Heart right ventricle (tissue), 16 donors: ENCODE measurements at regions not wholly inside any gene's neighbourhood (a gene's known extent, or its start where the extent isn't known, plus 50 kb on each side); places are given as distances from the start of the nearest gene placed in this dataset.

ENCODE experiments used
- ATAC-seq, 8 donors: fragments of 200-7000 bp; cut with Tn5 transposase; one replicate each; pipeline ENCODE4 v1.9.1; 2020; ENCODE audit warnings: mild to moderate bottlenecking in 8 of 8, moderate library complexity in 8 of 8, moderate number of reproducible peaks in 1 of 8
- DNase-seq, 2 donors: peaks; one replicate each; pipeline ENCODE4 v3.0.0-alpha.2; 2020
- H3K27ac ChIP-seq, 10 donors: fragments of 200-600 bp; sonication (generic) in 2 of 10; one replicate each; pipeline versions ENCODE4 v1.5.0 to v1.8.0; 2020 to 2022; ENCODE audit warnings: mild to moderate bottlenecking in 3 of 10
- H3K27me3 ChIP-seq, 7 donors: fragments of 200-600 bp; one replicate each; pipeline ENCODE4 v1.8.0; 2021 to 2022; ENCODE audit warnings: mild to moderate bottlenecking in 2 of 7
- H3K36me3 ChIP-seq, 9 donors: fragments of 200-600 bp; sonication (generic) in 1 of 9; one replicate each; pipeline versions ENCODE4 v1.5.0 to v1.8.0; 2020 to 2022; ENCODE audit warnings: mild to moderate bottlenecking in 2 of 9
- H3K4me1 ChIP-seq, 9 donors: fragments of 200-600 bp; sonication (generic) in 1 of 9; one replicate each; pipeline versions ENCODE4 v1.5.0 to v1.8.0; 2020 to 2022; ENCODE audit warnings: mild to moderate bottlenecking in 4 of 9
- H3K4me3 ChIP-seq, 10 donors: fragments of 200-600 bp; sonication (generic) in 2 of 10; one replicate each; pipeline versions ENCODE4 v1.5.0 to v1.8.0; 2020 to 2022; ENCODE audit warnings: mild to moderate bottlenecking in 7 of 10, moderate library complexity in 2 of 10
- H3K9me3 ChIP-seq, 11 donors: fragments of 200-600 bp in 10 of 11; sonication (generic) in 2 of 11; one replicate each; pipeline versions ENCODE4 v1.5.0 to v1.8.0; 2013 to 2022; ENCODE audit warnings: mild to moderate bottlenecking in 2 of 11, control low read depth in 1 of 11, moderate library complexity in 1 of 11
- CTCF ChIP-seq, 9 donors: fragments of 200-600 bp; sonication (generic) in 2 of 9; IDR thresholded peaks; one replicate each; pipeline versions ENCODE4 v1.5.0 to v1.8.0; 2021 to 2022; ENCODE audit warnings: antibody characterized with exemption in 9 of 9, mild to moderate bottlenecking in 5 of 9, moderate library complexity in 1 of 9
- WGBS, 2 donors: extraction: QIAGEN DNeasy Blood & Tissue Kit; methylation state at CpG; one replicate each; pipeline ENCODE4 v1.1.7; 2013; ENCODE audit warnings: inconsistent platforms in 1 of 2; 5-methylcytosine and 5-hydroxymethylcytosine counted together
- intact Hi-C, 10 donors: fragments of 100-400 bp; cut with DNase I; formaldehyde crosslinking; loops; one replicate each; pipeline versions ENCODE4 v1.11.1 to v1.14.2; 2022
- donor health status: Arrhythmogenic right ventricular cardiomyopathy.
- donor health status: ischemic (EF 13 %, LVEDD 7.1; RV severe dilation, severe dysfunction).
- donor health status: healthy with polysubstance abuse.
- donor health status: DM: no; HTN: yes; CAD: no.
- donor health status: DM: no; HTN: no; CAD: no.
- donor health status: ischemic (EF 25% LVEDD 6.9; RV normal size, moderate dysfunction).
- donor health status: ischemic (EF 25% LVEDD 5.7; RV mildly dilated, moderate dysfunction).
- donor health status: healthy.
- donor health status: DM: yes; HTN: yes; CAD: no.
- donor health status: Ischemic cardiomyopathy.
- donor health status: ischemic (EF 35%, LVEDD 5.7; RV mildly dilated, moderate dysfunction).
- donor health status: nonischemic (EF 11% LVEDD 7.7; RV severe dilation, severe dysfunction).
- donor health status: DM: yes; HTN: yes; CAD: no.
- donor health status: PGD.
- donor health status: ischemic (EF 29% LVEDD 5.4; RV normal size, mild dysfunction).
- donor health status: nonischemic (EF 23%, LVEDD 6.1; RV moderate dilation, normal function).

- Histone ChIP-seq H3K27ac (no peak overlapping the region), H3K27me3 (no peaks in the 10 kb centered on the region), H3K36me3 (no peaks in the 10 kb centered on the region), H3K4me1 (no peaks in the 10 kb centered on the region), H3K4me3 (no peak overlapping the region), H3K9me3 (no peaks in the 10 kb centered on the region)
- TF ChIP-seq CTCF (IDR thresholded peaks at IDR 0.05), result no peak
- WGBS, 2 donors, result 74 to 86% methylated on average over 1 of the region's 1 CpG
- ATAC-seq, result no peak
- DNase-seq, result no peak
- intact Hi-C loops, result loop anchor here in 2 of 10 donors (5.0 to 10.0 kb wide), 2 partner anchors 56 to 1523 kb away; partner anchors contain the start of gene ARHGAP28 (in 1 of the 2)
These were observed 60.7 kb upstream of the ARHGAP28 start for GRCh38 chr18:6668836-6669235.

GRCh38 chr18:6672821-6673308 lies 56.7 kb upstream of the ARHGAP28 start:
- intact Hi-C loops, result loop anchor here in 1 of 10 donors (10.0 kb wide), 1 partner anchor 58 kb away; no protein-coding TSS in a partner anchor
- no peaks in the 10 kb centered on the region for H3K27me3 ChIP-seq
- no peak overlapping the region for H3K4me3 ChIP-seq
- 58 to 67% methylated on average over 2 of the region's 2 CpGs for WGBS, 2 donors
- ATAC-seq (no peak), DNase-seq (no peak)
- no peaks in the 10 kb centered on the region for H3K4me1 ChIP-seq
- H3K27ac ChIP-seq, result no peak overlapping the region
- H3K9me3 ChIP-seq, result peaks cover 0 to 8% (median 0%) of the 10 kb centered on the region in 11 donors
- H3K36me3 ChIP-seq, result no peaks in the 10 kb centered on the region
- TF ChIP-seq CTCF (IDR thresholded peaks at IDR 0.05), result no peak

GRCh38 chr18:6677086-6677485 lies 52.4 kb upstream of the ARHGAP28 start:
- ATAC-seq, result no peak
- H3K4me3 ChIP-seq, result no peak overlapping the region
- TF ChIP-seq CTCF (IDR thresholded peaks at IDR 0.05), result no peak
- no peak overlapping the region for H3K27ac ChIP-seq
- H3K4me1 ChIP-seq, result no peaks in the 10 kb centered on the region
- no peak for DNase-seq
- peaks cover 0 to 8% (median 0%) of the 10 kb centered on the region in 11 donors for H3K9me3 ChIP-seq
- intact Hi-C loops, result loop anchor here in 1 of 10 donors (10.0 kb wide), 1 partner anchor 62 kb away; no protein-coding TSS in a partner anchor
- H3K27me3 ChIP-seq, result no peaks in the 10 kb centered on the region
- WGBS, 2 donors, result 95 to 97% methylated on average over 2 of the region's 2 CpGs
- H3K36me3 ChIP-seq, result no peaks in the 10 kb centered on the region

DNA sequence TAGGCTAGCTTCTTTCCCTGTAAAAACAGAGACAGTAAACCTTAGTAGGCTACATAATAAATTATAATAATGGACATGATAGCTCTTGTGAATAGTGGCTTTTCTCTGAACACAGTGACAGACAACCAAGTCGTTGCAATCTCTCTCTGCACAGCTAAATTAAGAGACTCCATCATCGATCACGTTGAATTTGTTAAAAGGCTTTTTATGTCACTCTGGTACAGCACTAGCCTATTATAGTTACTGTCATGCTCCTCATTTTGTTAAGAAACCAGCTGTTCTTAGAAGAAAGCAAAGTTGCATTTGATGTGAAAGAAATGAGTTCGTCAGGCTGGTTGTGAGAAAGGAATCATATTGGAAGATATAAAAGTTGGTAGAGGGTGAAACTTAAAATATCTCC lies 50.3 kb upstream of the ARHGAP28 start:
- peaks cover 0 to 8% (median 0%) of the 10 kb centered on the region in 7 donors for H3K27me3 ChIP-seq
- no peak overlapping the region for H3K27ac ChIP-seq
- DNase-seq (no peak), ATAC-seq (no peak)
- H3K9me3 ChIP-seq, result peaks cover 0 to 8% (median 0%) of the 10 kb centered on the region in 11 donors
- H3K36me3 ChIP-seq, result no peaks in the 10 kb centered on the region
- intact Hi-C loops, result loop anchor here in 1 of 10 donors (10.0 kb wide), 1 partner anchor 64 kb away; no protein-coding TSS in a partner anchor
- H3K4me3 ChIP-seq, result no peak overlapping the region
- peaks cover 0 to 7% (median 3%) of the 10 kb centered on the region in 9 donors for H3K4me1 ChIP-seq
- 41 to 57% methylated on average over 4 of the region's 4 CpGs for WGBS, 2 donors
- no peak for TF ChIP-seq CTCF (IDR thresholded peaks at IDR 0.05)
